H1 (cell line): ENCODE measurements at regions not wholly inside any gene's neighbourhood (a gene's known extent, or its start where the extent isn't known, plus 50 kb on each side); places are given as distances from the start of the nearest gene placed in this dataset.

Source experiments
- CTCF ChIA-PET: fragments of 300-600 bp; sonication (Branson Sonifier 250); formaldehyde crosslinking; loops from one replicate; lab custom pipeline; 2021; ENCODE audit not compliant: partially characterized antibody; lab: Charles Lee
- POLR2A ChIA-PET: fragments of 300-600 bp; sonication (Branson Sonifier 250); formaldehyde crosslinking; loops from one replicate; lab custom pipeline; 2021; ENCODE audit warnings: inconsistent platforms; ENCODE audit not compliant: partially characterized antibody; lab: Charles Lee
- DNase-seq, 2 experiments: peaks; one replicate each; pipeline versions ENCODE4 v3.0.0 to v3.0.0-alpha.2; 2010 to 2022; ENCODE audit warnings: low spot score in 2 of 2, low read depth in 1 of 2, mixed read lengths in 1 of 2
- FAIRE-seq: peaks from 2 replicates; lab custom pipeline; 2011; peaks lifted over from hg19 to GRCh38; lab: Jason Lieb, UNC
- H2AFZ ChIP-seq: 2 replicates; pipeline ENCODE4 v1.8.1; 2012; ENCODE audit warnings: low read length, inconsistent platforms
- H2AK5ac ChIP-seq: 2 replicates; pipeline ENCODE4 v1.6.1; 2013; ENCODE audit warnings: low read depth, low read length
- H2BK120ac ChIP-seq: replicated peaks from 2 replicates; pipeline ENCODE3; 2013; ENCODE audit warnings: low read depth, low read length, inconsistent platforms
- H2BK12ac ChIP-seq: 2 replicates; pipeline ENCODE4 v1.6.1; 2013; ENCODE audit warnings: low read depth, low read length
- H2BK15ac ChIP-seq: 2 replicates; pipeline ENCODE4 v1.6.1; 2013; ENCODE audit warnings: low read length
- H2BK20ac ChIP-seq: 2 replicates; pipeline ENCODE4 v1.6.1; 2013; ENCODE audit warnings: low read length
- H2BK5ac ChIP-seq: 2 replicates; pipeline ENCODE4 v1.6.1; 2013; ENCODE audit warnings: low read depth, low read length
- H3K14ac ChIP-seq: 2 replicates; pipeline ENCODE4 v1.6.1; 2013; ENCODE audit warnings: inconsistent platforms; ENCODE audit not compliant: insufficient read length
- H3K18ac ChIP-seq: 2 replicates; pipeline ENCODE4 v1.6.1; 2013; ENCODE audit warnings: low read length; ENCODE audit errors: extremely low read depth
- H3K23ac ChIP-seq: 2 replicates; pipeline ENCODE4 v1.6.1; 2013; ENCODE audit warnings: inconsistent platforms; ENCODE audit not compliant: insufficient read length
- H3K23me2 ChIP-seq: 2 replicates; pipeline ENCODE4 v1.6.1; 2013; ENCODE audit warnings: low read depth, low read length
- H3K27ac ChIP-seq: 2 replicates; pipeline ENCODE4 v1.6.1; 2011; ENCODE audit warnings: low read depth, low read length, inconsistent platforms
- H3K27me3 ChIP-seq, 4 experiments: replicated peaks in 1 of 4; 1 replicate in 1 of 4; 2 replicates in 3 of 4; pipeline versions ENCODE4 v1.6.1 to v1.8.1; 2011 to 2013; ENCODE audit warnings: low read length in 3 of 4, mild to moderate bottlenecking in 3 of 4, inconsistent platforms in 2 of 4, mixed read lengths in 2 of 4, moderate library complexity in 1 of 4; ENCODE audit not compliant: control insufficient read depth in 3 of 4, insufficient read depth in 3 of 4; ENCODE audit errors: extremely low read depth in 1 of 4
- H3K36me3 ChIP-seq, 4 experiments: 2 replicates each; pipeline versions ENCODE4 v1.6.1 to v1.8.1; 2011 to 2013; ENCODE audit warnings: mild to moderate bottlenecking in 4 of 4, low read length in 3 of 4, moderate library complexity in 2 of 4, control low read depth in 1 of 4, inconsistent platforms in 1 of 4; ENCODE audit not compliant: insufficient read depth in 4 of 4, control insufficient read depth in 2 of 4
- H3K4ac ChIP-seq: replicated peaks from 2 replicates; pipeline ENCODE3; 2013; ENCODE audit warnings: low read length, low read depth, mixed read lengths, inconsistent platforms; ENCODE audit not compliant: insufficient read length
- H3K4me1 ChIP-seq, 4 experiments: replicated peaks in 1 of 4; 1 replicate in 1 of 4; 2 replicates in 3 of 4; pipeline versions ENCODE4 v1.6.1 to v1.8.1; 2011 to 2013; ENCODE audit warnings: low read length in 3 of 4, inconsistent platforms in 2 of 4, mixed read lengths in 1 of 4; ENCODE audit not compliant: insufficient read depth in 4 of 4, control insufficient read depth in 3 of 4
- H3K4me2 ChIP-seq, 2 experiments: 2 replicates each; pipeline versions ENCODE4 v1.6.1 to v1.8.1; 2011 to 2013; ENCODE audit warnings: low read depth in 2 of 2, low read length in 2 of 2, control low read depth in 1 of 2, inconsistent platforms in 1 of 2, mild to moderate bottlenecking in 1 of 2; ENCODE audit not compliant: insufficient read depth in 1 of 2
- H3K4me3 ChIP-seq, 4 experiments: fragments of 200-600, 300-600 bp in 1 of 4; sonication (generic), shearing (Covaris generic), sonication (Bioruptor Twin) in 1 of 4; 2 replicates each; pipeline versions ENCODE4 v1.5.1 to v1.8.1; 2011 to 2016; ENCODE audit warnings: low read length in 4 of 4, low read depth in 3 of 4, control low read depth in 2 of 4, inconsistent platforms in 2 of 4, mild to moderate bottlenecking in 2 of 4, mixed read lengths in 1 of 4, moderate library complexity in 1 of 4; ENCODE audit not compliant: insufficient read depth in 2 of 4; ENCODE audit errors: extremely low read depth in 1 of 4
- H3K56ac ChIP-seq: replicated peaks from 2 replicates; pipeline ENCODE3; 2013; ENCODE audit warnings: low read depth, mild to moderate bottlenecking, mixed read lengths, low read length, inconsistent platforms; ENCODE audit not compliant: insufficient read length
- H3K79me1 ChIP-seq: 2 replicates; pipeline ENCODE4 v1.6.1; 2013; ENCODE audit warnings: low read depth, low read length, control low read depth
- H3K79me2 ChIP-seq, 2 experiments: 2 replicates each; pipeline versions ENCODE4 v1.6.1 to v1.8.1; 2012 to 2013; ENCODE audit warnings: low read length in 2 of 2, mild to moderate bottlenecking in 2 of 2, inconsistent platforms in 1 of 2; ENCODE audit not compliant: insufficient read depth in 2 of 2, control insufficient read depth in 1 of 2
- H3K9ac ChIP-seq, 4 experiments: replicated peaks in 1 of 4; 1 replicate in 1 of 4; 2 replicates in 3 of 4; pipeline versions ENCODE4 v1.6.1 to v1.8.1; 2011 to 2013; ENCODE audit warnings: low read depth in 3 of 4, low read length in 3 of 4, control low read depth in 2 of 4, mild to moderate bottlenecking in 2 of 4, moderate library complexity in 2 of 4, inconsistent platforms in 1 of 4; ENCODE audit errors: extremely low read depth in 1 of 4
- H3K9me3 ChIP-seq, 2 experiments: 2 replicates each; pipeline versions ENCODE4 v1.6.1 to v1.8.1; 2012 to 2013; ENCODE audit warnings: mild to moderate bottlenecking in 2 of 2, moderate library complexity in 2 of 2, control low read depth in 1 of 2, inconsistent platforms in 1 of 2, low read depth in 1 of 2, low read length in 1 of 2, mixed read lengths in 1 of 2; ENCODE audit not compliant: insufficient read depth in 2 of 2
- H4K20me1 ChIP-seq, 2 experiments: replicated peaks in 1 of 2; 2 replicates each; pipeline versions ENCODE3 to v1.8.1; 2011 to 2013; ENCODE audit warnings: inconsistent platforms in 2 of 2, low read length in 2 of 2, mild to moderate bottlenecking in 1 of 2; ENCODE audit not compliant: insufficient read depth in 2 of 2, control insufficient read depth in 1 of 2
- H4K5ac ChIP-seq: 2 replicates; pipeline ENCODE4 v1.6.1; 2013; ENCODE audit warnings: low read length, low read depth, mixed read lengths, inconsistent platforms; ENCODE audit not compliant: insufficient read length
- H4K8ac ChIP-seq: 2 replicates; pipeline ENCODE4 v1.8.0; 2013; ENCODE audit warnings: mild to moderate bottlenecking, moderate library complexity, low read length, inconsistent platforms; ENCODE audit not compliant: insufficient read depth; ENCODE audit errors: extremely low read depth
- H4K91ac ChIP-seq: replicated peaks from 2 replicates; pipeline ENCODE3; 2013; ENCODE audit warnings: low read length, mixed read lengths, inconsistent platforms; ENCODE audit not compliant: insufficient read length
- BCL11A ChIP-seq, 2 experiments: IDR thresholded peaks; one replicate each; pipeline ENCODE4 v1.6.1; 2011; ENCODE audit warnings: low read depth in 2 of 2, low read length in 2 of 2, mild to moderate bottlenecking in 2 of 2
- CBX5 ChIP-seq: fragments of 300-800, 300-1000 bp; sonication (generic); IDR thresholded peaks from 2 replicates; pipeline ENCODE4 v1.7.1; 2016; ENCODE audit warnings: antibody characterized with exemption, low read length, low read depth
- CHD2 ChIP-seq: IDR thresholded peaks from 2 replicates; pipeline ENCODE4 v1.6.1; 2012; ENCODE audit warnings: low read length, improper control_type of control experiment
- GABPA ChIP-seq: IDR thresholded peaks from 2 replicates; pipeline ENCODE4 v1.6.1; 2011; ENCODE audit warnings: mild to moderate bottlenecking, low read length, moderate library complexity, borderline replicate concordance; ENCODE audit not compliant: insufficient read depth
- HDAC2 ChIP-seq, 2 experiments: fragments of 300-600 bp in 1 of 2; sonication (generic) in 1 of 2; IDR thresholded peaks; 2 replicates each; pipeline ENCODE4 v1.6.1; 2011 to 2012; ENCODE audit warnings: low read depth in 2 of 2, low read length in 2 of 2, mild to moderate bottlenecking in 2 of 2, moderate library complexity in 2 of 2, borderline replicate concordance in 1 of 2, inconsistent platforms in 1 of 2
- KDM4A ChIP-seq: IDR thresholded peaks from one replicate; pipeline ENCODE4 v1.7.1; 2012; ENCODE audit warnings: low read depth, mild to moderate bottlenecking, moderate library complexity, low read length, inconsistent platforms; ENCODE audit not compliant: severe bottlenecking
- PHF8 ChIP-seq: fragments of 200-600 bp; sonication (generic); conservative IDR thresholded peaks from 2 replicates; pipeline ENCODE4 v1.7.1; 2012; ENCODE audit warnings: low read depth, mild to moderate bottlenecking, inconsistent platforms, low read length, moderate library complexity
- SIRT6 ChIP-seq: IDR thresholded peaks from one replicate; pipeline ENCODE4 v1.7.1; 2012; ENCODE audit warnings: low read length, inconsistent platforms
- SIX5 ChIP-seq: IDR thresholded peaks from 2 replicates; pipeline ENCODE4 v1.6.1; 2011; ENCODE audit warnings: mild to moderate bottlenecking, low read depth, low read length
- TAF1 ChIP-seq: IDR thresholded peaks from 2 replicates; pipeline ENCODE4 v1.6.1; 2011; ENCODE audit warnings: mild to moderate bottlenecking, low read depth, low read length
- WGBS, 2 experiments: shearing (Covaris generic) in 1 of 2; methylation state at CpG; one replicate each; pipeline versions ENCODE4 v1.1.6 to v1.1.7; 2013 to 2015; ENCODE audit warnings: low lambda C conversion rate in 2 of 2, mixed read lengths in 2 of 2, inconsistent platforms in 1 of 2, low coverage in 1 of 2, missing lambda C conversion rate in 1 of 2; ENCODE audit not compliant: insufficient replicate concordance in 2 of 2, insufficient coverage in 1 of 2, insufficient read length in 1 of 2; ENCODE audit errors: extremely low coverage in 1 of 2, missing lambda C conversion rate in 1 of 2; 5-methylcytosine and 5-hydroxymethylcytosine counted together
- TF ChIP-seq, protein P1 (sequence below): IDR thresholded peaks from 2 replicates; pipeline ENCODE4 v1.6.1; 2012; ENCODE audit warnings: inconsistent platforms

- POLR2A ChIA-PET: no interaction called here
- H4K8ac ChIP-seq: no peak overlapping the region
- no peak overlapping the region for H3K9ac ChIP-seq
- peaks cover 0 to 5% (median 0%) of the 10 kb centered on the region in 4 experiments; a peak in 2 of 7 replicates for H3K4me1 ChIP-seq
- no peak overlapping the region for H3K14ac ChIP-seq
- H2AFZ ChIP-seq: no peak overlapping the region
- H2BK15ac ChIP-seq: no peak overlapping the region
- no peak for DNase-seq
- no peak overlapping the region for H3K23ac ChIP-seq
- H2BK120ac ChIP-seq: no peak overlapping the region
- no peaks in the 10 kb centered on the region for H3K79me2 ChIP-seq
- H2BK12ac ChIP-seq: no peak overlapping the region
- H3K9me3 ChIP-seq: no peaks in the 10 kb centered on the region
- TF ChIP-seq KDM4A (no peak), SIRT6 (no peak), SIX5 (no peak), TAF1 (no peak), CBX5 (no peak), BCL11A (IDR thresholded peaks at IDR 0.05; ENCODE audit: low read depth in 2 of 2, low read length in 2 of 2) (no peak), HDAC2 (IDR thresholded peaks at IDR 0.05; ENCODE audit: borderline replicate concordance in 1 of 2, low read depth in 2 of 2, low read length in 2 of 2) (no peak), CHD2 (no peak), GABPA (no peak), PHF8 (no peak)
- TF ChIP-seq, protein P1, sequence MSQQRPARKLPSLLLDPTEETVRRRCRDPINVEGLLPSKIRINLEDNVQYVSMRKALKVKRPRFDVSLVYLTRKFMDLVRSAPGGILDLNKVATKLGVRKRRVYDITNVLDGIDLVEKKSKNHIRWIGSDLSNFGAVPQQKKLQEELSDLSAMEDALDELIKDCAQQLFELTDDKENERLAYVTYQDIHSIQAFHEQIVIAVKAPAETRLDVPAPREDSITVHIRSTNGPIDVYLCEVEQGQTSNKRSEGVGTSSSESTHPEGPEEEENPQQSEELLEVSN: no peak
- TF ChIP-seq, all 59 proteins: peak for 0
- H3K18ac ChIP-seq: no peak overlapping the region
- no peak overlapping the region for H4K5ac ChIP-seq
- no peak overlapping the region for H3K4me3 ChIP-seq
- no peaks in the 10 kb centered on the region for H3K36me3 ChIP-seq
- H3K56ac ChIP-seq: no peak overlapping the region
- FAIRE-seq: no peak
- 79% methylated on average over 2 of the region's 2 CpGs; no CpG with 5 or more reads in 1 of the 2 experiments for WGBS, 2 experiments
- no peak overlapping the region for H2BK5ac ChIP-seq
- no peak overlapping the region for H4K91ac ChIP-seq
- no peaks in the 10 kb centered on the region for H3K27me3 ChIP-seq
- no peak overlapping the region for H3K4ac ChIP-seq
- no peaks in the 10 kb centered on the region for H3K23me2 ChIP-seq
- H4K20me1 ChIP-seq: no peaks in the 10 kb centered on the region
- CTCF ChIA-PET: no interaction called here
- H3K4me2 ChIP-seq: no peak overlapping the region
- H3K27ac ChIP-seq: no peak overlapping the region
- H3K79me1 ChIP-seq: no peaks in the 10 kb centered on the region
- H2BK20ac ChIP-seq: no peak overlapping the region
- no peak overlapping the region for H2AK5ac ChIP-seq
These were observed 52.4 kb downstream of the CBLL2 start for GRCh38 chrX:22325096-22325495.
